Neuronal stem cell (in vitro differentiated cells): ENCODE measurements at regions not wholly inside any gene's neighbourhood (a gene's known extent, or its start where the extent isn't known, plus 50 kb on each side); places are given as distances from the start of the nearest gene placed in this dataset.

Experiments
- DNase-seq: peaks from one replicate; pipeline ENCODE4 v3.0.0-alpha.2; 2013; ENCODE audit warnings: low spot score
- H2AFZ ChIP-seq: one replicate; pipeline ENCODE4 v1.6.1; 2013; ENCODE audit warnings: mild to moderate bottlenecking, low read length, inconsistent platforms
- H2AK5ac ChIP-seq: 2 replicates; pipeline ENCODE4 v1.6.1; 2013; ENCODE audit warnings: low read depth, mild to moderate bottlenecking, inconsistent platforms, low read length, moderate library complexity, mixed read lengths
- H2BK120ac ChIP-seq: 2 replicates; pipeline ENCODE4 v1.6.1; 2013; ENCODE audit warnings: low read depth, mild to moderate bottlenecking, inconsistent platforms, low read length, moderate library complexity, mixed read lengths
- H2BK12ac ChIP-seq: one replicate; pipeline ENCODE4 v1.6.1; 2013; ENCODE audit warnings: low read length, inconsistent platforms
- H2BK15ac ChIP-seq: 2 replicates; pipeline ENCODE4 v1.6.1; 2013; ENCODE audit warnings: mild to moderate bottlenecking, low read length, inconsistent platforms, mixed read lengths
- H2BK5ac ChIP-seq: one replicate; pipeline ENCODE4 v1.6.1; 2013; ENCODE audit warnings: inconsistent platforms, mild to moderate bottlenecking, low read length, moderate library complexity
- H3K14ac ChIP-seq: one replicate; pipeline ENCODE4 v1.6.1; 2013; ENCODE audit warnings: low read length, inconsistent platforms
- H3K18ac ChIP-seq: 2 replicates; pipeline ENCODE4 v1.6.1; 2013; ENCODE audit warnings: low read length, inconsistent platforms
- H3K23ac ChIP-seq: 2 replicates; pipeline ENCODE4 v1.6.1; 2013; ENCODE audit warnings: low read depth, mild to moderate bottlenecking, mixed read lengths, low read length, inconsistent platforms; ENCODE audit not compliant: poor library complexity
- H3K27ac ChIP-seq: replicated peaks from 3 replicates; pipeline ENCODE4 v1.5.1; 2013; ENCODE audit warnings: low read length, inconsistent platforms
- H3K27me3 ChIP-seq, 3 experiments: 2 replicates each; pipeline ENCODE4 v1.6.1; 2013; ENCODE audit warnings: low read length in 3 of 3, mild to moderate bottlenecking in 2 of 3, inconsistent platforms in 1 of 3, low read depth in 1 of 3, mixed read lengths in 1 of 3, moderate library complexity in 1 of 3; ENCODE audit not compliant: control insufficient read depth in 3 of 3, insufficient read depth in 3 of 3
- H3K36me3 ChIP-seq, 2 donors: replicated peaks in 1 of 2; 2 replicates each; pipeline ENCODE4 v1.6.1; 2013; ENCODE audit warnings: low read length in 2 of 2; ENCODE audit not compliant: control insufficient read depth in 2 of 2, insufficient read depth in 2 of 2
- H3K4ac ChIP-seq: 2 replicates; pipeline ENCODE4 v1.6.1; 2013; ENCODE audit warnings: inconsistent platforms, mild to moderate bottlenecking, low read length, moderate library complexity
- H3K4me1 ChIP-seq, 2 donors: 1 replicate in 1 of 2; 2 replicates in 1 of 2; pipeline ENCODE4 v1.6.1; 2013; ENCODE audit warnings: low read length in 2 of 2, low read depth in 1 of 2; ENCODE audit not compliant: control insufficient read depth in 2 of 2, insufficient read depth in 1 of 2
- H3K4me2 ChIP-seq: one replicate; pipeline ENCODE4 v1.6.1; 2013; ENCODE audit warnings: mild to moderate bottlenecking, low read length, inconsistent platforms; ENCODE audit not compliant: insufficient read depth, poor library complexity, severe bottlenecking
- H3K4me3 ChIP-seq, 2 donors: 2 replicates each; pipeline ENCODE4 v1.5.1; 2013; ENCODE audit warnings: low read length in 2 of 2, mild to moderate bottlenecking in 2 of 2, inconsistent platforms in 1 of 2, moderate library complexity in 1 of 2
- H3K79me1 ChIP-seq: one replicate; pipeline ENCODE4 v1.6.1; 2013; ENCODE audit warnings: low read depth, mild to moderate bottlenecking, inconsistent platforms, low read length, moderate library complexity
- H3K9ac ChIP-seq: one replicate; pipeline ENCODE4 v1.6.1; 2013; ENCODE audit warnings: mild to moderate bottlenecking, low read depth, low read length, inconsistent platforms; ENCODE audit not compliant: poor library complexity
- H3K9me3 ChIP-seq, 2 donors: replicated peaks in 1 of 2; 2 replicates each; pipeline versions ENCODE3 to v1.6.1; 2013; ENCODE audit warnings: low read length in 2 of 2, mild to moderate bottlenecking in 2 of 2, inconsistent platforms in 1 of 2, low read depth in 1 of 2, mixed read lengths in 1 of 2, moderate library complexity in 1 of 2; ENCODE audit not compliant: control insufficient read depth in 2 of 2, insufficient read depth in 1 of 2
- H4K8ac ChIP-seq: one replicate; pipeline ENCODE4 v1.6.1; 2013; ENCODE audit warnings: low read depth, mild to moderate bottlenecking, inconsistent platforms, low read length, moderate library complexity
- H4K91ac ChIP-seq: one replicate; pipeline ENCODE4 v1.6.1; 2013; ENCODE audit warnings: low read length, low read depth, mild to moderate bottlenecking, inconsistent platforms; ENCODE audit not compliant: poor library complexity
- WGBS, 2 donors: extraction: QIAGEN DNeasy Blood & Tissue Kit; methylation state at CpG; one replicate each; pipeline ENCODE4 v1.1.7; 2013; ENCODE audit warnings: missing lambda C conversion rate in 2 of 2, mixed read lengths in 1 of 2; ENCODE audit not compliant: insufficient read length in 2 of 2, insufficient replicate concordance in 1 of 2; ENCODE audit errors: extremely low coverage in 2 of 2; 5-methylcytosine and 5-hydroxymethylcytosine counted together

- WGBS, 2 donors = no CpG with 5 or more reads among the region's 4 CpGs
- Histone ChIP-seq H3K18ac (no peak overlapping the region), H4K8ac (no peak overlapping the region), H3K4me2 (no peak overlapping the region), H2BK5ac (no peak overlapping the region), H3K27ac (no peak overlapping the region), H2BK15ac (no peak overlapping the region), H3K27me3 (peaks cover 0 to 12% (median 0%) of the 10 kb centered on the region in 3 experiments), H3K23ac (no peak overlapping the region), H3K4ac (no peak overlapping the region), H3K36me3 (no peaks in the 10 kb centered on the region), H3K79me1 (no peaks in the 10 kb centered on the region), H4K91ac (no peak overlapping the region), H3K14ac (no peak overlapping the region), H3K4me1 (no peaks in the 10 kb centered on the region), H3K9me3 (peaks cover 0 to 2% of the 10 kb centered on the region in 2 donors), H2AFZ (no peak overlapping the region), H3K9ac (no peak overlapping the region), H3K4me3 (no peak overlapping the region), H2BK120ac (no peak overlapping the region), H2BK12ac (no peak overlapping the region), H2AK5ac (no peak overlapping the region)
- no peak for DNase-seq
These were observed 92.3 kb upstream of the ETV3 start for GRCh38 chr1:157230500-157230899.

GRCh38 chr1:157227700-157228099 lies 89.5 kb upstream of the ETV3 start:
- H3K4me3 ChIP-seq = no peak overlapping the region
- WGBS, 2 donors = no CpG with 5 or more reads among the region's 5 CpGs
- no peak for DNase-seq
- no peaks in the 10 kb centered on the region for H3K36me3 ChIP-seq
- no peak overlapping the region for H2BK5ac ChIP-seq
- no peak overlapping the region for H3K14ac ChIP-seq
- H2BK15ac ChIP-seq = no peak overlapping the region
- no peak overlapping the region for H4K91ac ChIP-seq
- H2BK12ac ChIP-seq = no peak overlapping the region
- no peaks in the 10 kb centered on the region for H3K4me1 ChIP-seq
- H3K23ac ChIP-seq = no peak overlapping the region
- no peaks in the 10 kb centered on the region for H3K79me1 ChIP-seq
- H3K4me2 ChIP-seq = no peak overlapping the region
- no peak overlapping the region for H3K4ac ChIP-seq
- no peak overlapping the region for H4K8ac ChIP-seq
- peaks cover 0 to 5% (median 0%) of the 10 kb centered on the region in 3 experiments for H3K27me3 ChIP-seq
- H3K18ac ChIP-seq = no peak overlapping the region
- no peak overlapping the region for H3K27ac ChIP-seq
- H3K9ac ChIP-seq = no peak overlapping the region
- H2BK120ac ChIP-seq = no peak overlapping the region
- H2AK5ac ChIP-seq = no peak overlapping the region
- H3K9me3 ChIP-seq = peaks cover 0 to 2% of the 10 kb centered on the region in 2 donors
- H2AFZ ChIP-seq = no peak overlapping the region

- Histone ChIP-seq H3K4ac (no peak overlapping the region), H4K91ac (no peak overlapping the region), H3K9ac (no peak overlapping the region), H4K8ac (no peak overlapping the region), H3K27ac (no peak overlapping the region), H3K9me3 (peaks cover 0 to 2% of the 10 kb centered on the region in 2 donors), H2BK120ac (no peak overlapping the region), H3K36me3 (no peaks in the 10 kb centered on the region), H2AFZ (no peak overlapping the region), H3K23ac (no peak overlapping the region), H3K79me1 (no peaks in the 10 kb centered on the region), H2BK12ac (no peak overlapping the region), H2AK5ac (no peak overlapping the region), H3K14ac (no peak overlapping the region), H3K4me1 (no peaks in the 10 kb centered on the region), H3K18ac (no peak overlapping the region), H3K4me3 (no peak overlapping the region), H3K4me2 (no peak overlapping the region), H3K27me3 (peaks cover 0 to 5% (median 0%) of the 10 kb centered on the region in 3 experiments), H2BK15ac (no peak overlapping the region), H2BK5ac (no peak overlapping the region)
- no CpG with 5 or more reads among the region's 4 CpGs for WGBS, 2 donors
- DNase-seq = no peak
These were observed 88.5 kb upstream of the ETV3 start for GRCh38 chr1:157226739-157227138.

GRCh38 chr1:157219600-157219999 lies 81.4 kb upstream of the ETV3 start:
- Histone ChIP-seq H3K18ac (no peak overlapping the region), H3K4me3 (no peak overlapping the region), H3K79me1 (no peaks in the 10 kb centered on the region), H3K27me3 (peaks cover 0 to 22% (median 0%) of the 10 kb centered on the region in 3 experiments), H2AK5ac (no peak overlapping the region), H3K23ac (no peak overlapping the region), H3K36me3 (no peaks in the 10 kb centered on the region), H3K14ac (no peak overlapping the region), H3K9me3 (no peaks in the 10 kb centered on the region), H3K4me2 (no peak overlapping the region), H4K91ac (no peak overlapping the region), H3K4me1 (no peaks in the 10 kb centered on the region), H4K8ac (no peak overlapping the region), H2AFZ (no peak overlapping the region), H3K9ac (no peak overlapping the region), H2BK5ac (no peak overlapping the region), H2BK12ac (no peak overlapping the region), H3K27ac (no peak overlapping the region), H2BK15ac (no peak overlapping the region), H2BK120ac (peak overlapping the region; percentile 52), H3K4ac (no peak overlapping the region)
- WGBS, 2 donors = no CpG with 5 or more reads among the region's 2 CpGs
- no peak for DNase-seq
